ENCODE measurements at regions not wholly inside any gene's neighbourhood (a gene's known extent, or its start where the extent isn't known, plus 50 kb on each side); places are given as distances from the start of the nearest gene placed in this dataset.

GRCh38 chr3:118408431-118408830, 626.2 kb downstream of the IGSF11 start:
- DNase-seq, result no peak

DNA sequence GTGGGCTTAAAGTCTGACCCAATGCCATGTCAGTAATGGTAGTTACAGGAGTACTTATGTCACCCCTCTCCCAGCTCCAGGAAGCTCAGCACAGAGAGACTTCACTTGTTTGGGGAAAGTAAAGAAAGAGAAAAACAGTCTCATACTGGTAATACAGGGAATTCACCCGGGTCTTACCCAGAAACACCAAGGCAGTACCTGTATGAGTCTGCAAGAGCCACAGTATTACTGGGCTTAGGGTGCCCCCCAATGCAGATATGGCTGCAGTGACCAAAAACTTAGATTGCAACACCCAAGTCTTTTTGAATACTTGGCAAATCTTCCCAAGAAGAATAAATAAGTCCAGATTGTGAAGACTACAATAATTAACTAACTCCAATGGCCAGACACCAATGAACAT, 622.1 kb downstream of the IGSF11 start:
- DNase-seq, result no peak

DNA sequence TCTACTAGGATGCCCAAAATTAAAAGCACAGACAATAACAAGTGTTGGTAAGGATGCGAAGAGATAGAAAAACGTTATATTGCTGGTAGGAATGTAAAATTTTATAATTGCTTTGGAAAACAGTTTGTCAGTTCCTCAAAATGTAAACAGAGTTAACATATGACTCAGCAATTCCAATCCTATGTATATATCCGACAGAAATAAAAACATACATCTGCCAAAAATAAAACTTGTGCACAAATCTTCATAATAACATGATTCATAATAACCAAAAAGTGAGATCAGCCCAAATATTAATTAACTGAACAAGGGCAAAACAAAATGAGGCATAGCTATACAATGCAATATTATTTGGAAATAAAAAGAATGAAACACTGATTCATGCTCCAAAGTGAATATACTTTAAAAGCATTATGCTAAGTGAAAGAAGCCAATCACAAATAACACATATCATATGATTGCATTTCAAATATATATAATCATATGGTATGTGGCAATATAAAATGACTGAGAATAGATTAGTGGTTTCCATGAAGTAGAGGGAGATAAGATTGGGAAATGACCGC, 609.3 kb downstream of the IGSF11 start:
- no peak for DNase-seq

DNA sequence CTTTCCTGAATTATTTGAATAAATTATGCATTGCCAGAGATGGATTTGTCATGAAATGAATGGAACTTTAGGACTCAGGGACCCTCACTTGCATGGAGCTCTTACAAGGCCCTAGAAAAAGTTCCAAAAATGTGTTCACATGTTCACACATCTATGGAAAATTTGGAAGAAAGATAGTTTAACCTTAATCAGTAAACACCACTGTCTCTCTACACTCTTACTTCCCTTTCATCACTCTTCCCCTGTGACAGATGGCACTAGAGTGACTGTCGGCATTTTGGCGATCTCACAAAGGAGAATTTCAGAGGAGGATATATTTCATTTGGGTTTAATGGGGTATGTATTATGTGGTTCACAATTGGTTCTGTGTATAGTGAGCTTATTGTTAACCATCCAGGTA, 600.8 kb downstream of the IGSF11 start:
- no peak for DNase-seq

DNA sequence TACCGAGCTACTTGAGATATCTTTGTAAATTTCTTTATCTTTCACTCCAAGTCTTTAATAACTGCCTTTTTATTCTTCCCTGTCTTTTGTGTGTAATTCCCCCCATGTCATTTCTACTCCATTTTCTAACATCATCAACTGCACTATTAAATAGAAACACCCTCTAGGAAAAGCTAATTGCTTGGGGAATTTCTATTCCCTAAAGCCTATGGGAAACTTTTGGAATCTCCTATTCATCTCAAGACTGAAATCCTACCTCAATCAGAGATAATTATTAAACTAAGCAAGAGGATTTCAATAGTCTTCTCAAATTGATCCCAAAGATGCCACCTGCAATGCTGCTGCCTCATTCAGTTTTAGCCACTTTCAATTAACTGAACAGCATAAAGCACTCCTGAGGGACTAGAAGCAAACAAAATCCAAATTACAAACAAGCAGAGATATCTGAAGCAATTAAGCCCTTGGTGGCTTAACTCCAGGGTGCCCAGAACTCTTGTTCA, 598.7 kb downstream of the IGSF11 start:
- DNase-seq, result no peak

- no peak for DNase-seq
These were observed 597.9 kb downstream of the IGSF11 start for GRCh38 chr3:118436697-118437262.

DNA sequence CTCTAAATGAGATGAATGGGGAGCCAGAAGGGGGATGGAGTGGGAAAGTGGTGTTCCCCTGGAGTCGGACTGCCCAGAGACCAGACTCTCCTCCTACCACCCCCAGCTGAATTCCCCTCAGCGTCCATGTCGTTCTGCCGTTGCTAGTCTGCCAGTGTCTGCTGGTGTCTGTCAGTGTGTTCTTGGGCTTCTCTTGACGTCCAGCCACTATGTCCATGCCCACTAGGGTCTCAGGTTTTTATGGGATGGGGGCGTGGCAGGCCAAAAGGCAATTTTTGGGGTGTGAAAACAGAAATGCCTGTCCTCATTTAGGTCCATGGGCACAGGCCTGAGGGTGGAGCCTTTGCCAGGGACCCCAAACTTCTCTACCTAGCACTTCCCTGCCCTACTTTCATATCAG, 589.6 kb downstream of the IGSF11 start:
- no peak for DNase-seq

- no peak for DNase-seq
These were observed 587.3 kb downstream of the IGSF11 start for GRCh38 chr3:118447339-118447738.

DNA sequence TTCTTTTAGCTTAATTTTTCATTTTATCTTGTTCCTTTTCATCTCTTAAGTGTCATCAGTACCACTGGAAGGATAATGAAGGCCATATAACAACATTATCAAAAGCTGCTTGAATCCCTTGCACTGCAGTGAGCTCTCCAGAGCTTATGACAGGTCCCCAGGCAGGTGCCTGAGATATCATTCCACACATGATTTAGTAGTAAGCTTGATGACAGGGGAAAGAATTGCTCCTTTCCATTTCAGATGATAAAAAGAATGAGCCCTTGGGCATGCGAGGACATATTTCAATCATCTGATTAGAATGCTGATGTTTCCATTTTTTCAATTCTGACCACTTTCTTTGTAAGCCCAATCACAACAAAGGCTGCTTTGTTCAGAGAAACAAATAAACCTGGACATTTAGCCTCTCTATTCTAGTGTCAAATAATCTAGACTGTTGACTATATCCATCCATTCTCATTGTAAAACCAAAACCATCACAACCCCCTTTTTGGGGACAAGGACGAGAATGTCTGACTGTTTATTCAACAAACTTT, 567.8 kb downstream of the IGSF11 start:
- DNase-seq, result no peak

GRCh38 chr3:118468801-118469200, 565.8 kb downstream of the IGSF11 start:
- no peak for DNase-seq

GRCh38 chr3:118472586-118472985, 562.1 kb downstream of the IGSF11 start:
- DNase-seq, result no peak

- DNase-seq, result no peak
These were observed 561.3 kb downstream of the IGSF11 start for GRCh38 chr3:118473343-118473742.

DNA sequence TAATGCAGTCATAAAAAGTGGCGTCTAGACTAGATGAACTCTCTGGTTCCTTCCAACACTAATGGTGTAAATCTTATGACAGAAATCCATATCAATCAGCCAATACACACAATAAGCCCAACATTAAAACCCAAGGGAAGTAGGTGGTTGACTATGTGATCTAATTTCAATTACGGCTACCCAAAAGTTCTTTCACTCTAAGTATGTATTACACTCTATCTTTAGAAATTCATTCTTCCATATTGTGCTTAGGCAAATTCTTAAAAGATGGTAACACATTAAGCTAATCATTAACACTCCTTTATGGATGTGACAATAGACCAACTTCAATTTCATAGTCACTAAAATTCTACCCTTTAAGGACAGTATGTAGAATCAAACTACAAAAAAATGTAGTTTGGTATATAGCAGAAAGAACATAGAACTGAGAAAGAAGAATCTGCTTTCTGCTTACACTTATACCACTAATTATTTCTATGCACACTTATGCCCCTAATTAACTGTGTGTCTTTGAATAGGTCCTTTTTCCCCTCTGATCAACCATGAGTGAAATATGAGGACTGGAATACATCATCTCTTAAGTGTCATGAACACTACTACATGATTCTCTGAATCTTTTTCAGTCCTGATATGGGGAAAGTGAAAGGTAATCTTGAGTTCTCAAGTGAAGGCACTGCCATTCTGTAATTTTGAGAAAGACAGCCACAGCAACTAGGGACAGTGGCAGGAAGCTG, 557.6 kb downstream of the IGSF11 start:
- no peak for DNase-seq

DNA sequence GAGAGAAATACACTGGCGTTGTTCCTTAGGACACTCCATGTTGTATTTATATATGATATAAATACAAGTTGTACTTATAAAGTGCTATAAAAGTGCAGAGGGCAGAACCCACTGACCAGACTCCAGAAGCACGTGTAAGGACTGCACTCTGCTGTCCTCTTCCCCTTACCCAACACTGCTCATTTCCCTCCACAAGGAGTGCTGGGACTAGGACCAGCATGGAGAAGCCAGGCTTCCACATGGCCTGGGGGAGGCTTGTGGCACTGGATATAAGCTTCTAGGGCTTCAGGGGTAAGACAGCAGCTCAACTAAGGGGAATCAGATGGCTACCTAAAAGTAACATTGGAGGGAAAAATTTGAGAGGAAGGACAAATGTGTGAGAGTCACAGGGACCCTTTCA, 556.9 kb downstream of the IGSF11 start:
- DNase-seq, result no peak

DNA sequence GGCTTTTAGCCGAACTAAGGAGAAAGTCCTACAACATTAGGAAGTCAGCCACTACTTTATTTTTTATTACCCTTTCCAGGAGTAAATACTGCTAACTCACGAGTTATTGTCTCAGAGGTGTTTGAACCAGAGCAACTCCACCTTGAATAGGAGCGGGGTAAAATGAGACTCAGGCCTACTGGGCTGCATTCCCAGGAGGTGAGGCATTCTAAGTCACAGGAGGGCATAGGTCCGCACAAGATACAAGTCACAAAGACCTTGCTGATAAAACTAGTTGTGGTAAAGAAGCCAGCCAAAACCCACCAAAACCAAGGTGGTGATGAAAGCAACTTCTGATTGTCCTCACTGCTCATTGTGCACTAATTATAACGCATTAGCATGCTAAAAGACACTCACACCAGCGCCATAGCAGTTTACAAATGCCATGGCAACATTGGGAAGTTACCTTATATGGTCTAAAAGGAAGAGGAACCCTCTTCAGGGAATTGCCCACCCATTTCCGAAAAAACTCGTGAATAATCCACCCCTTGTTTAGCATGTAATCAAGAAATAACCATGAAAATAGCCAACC, 555.9 kb downstream of the IGSF11 start:
- DNase-seq, result no peak

- DNase-seq, result no peak
These were observed 555.3 kb downstream of the IGSF11 start for GRCh38 chr3:118479376-118479775.

DNA sequence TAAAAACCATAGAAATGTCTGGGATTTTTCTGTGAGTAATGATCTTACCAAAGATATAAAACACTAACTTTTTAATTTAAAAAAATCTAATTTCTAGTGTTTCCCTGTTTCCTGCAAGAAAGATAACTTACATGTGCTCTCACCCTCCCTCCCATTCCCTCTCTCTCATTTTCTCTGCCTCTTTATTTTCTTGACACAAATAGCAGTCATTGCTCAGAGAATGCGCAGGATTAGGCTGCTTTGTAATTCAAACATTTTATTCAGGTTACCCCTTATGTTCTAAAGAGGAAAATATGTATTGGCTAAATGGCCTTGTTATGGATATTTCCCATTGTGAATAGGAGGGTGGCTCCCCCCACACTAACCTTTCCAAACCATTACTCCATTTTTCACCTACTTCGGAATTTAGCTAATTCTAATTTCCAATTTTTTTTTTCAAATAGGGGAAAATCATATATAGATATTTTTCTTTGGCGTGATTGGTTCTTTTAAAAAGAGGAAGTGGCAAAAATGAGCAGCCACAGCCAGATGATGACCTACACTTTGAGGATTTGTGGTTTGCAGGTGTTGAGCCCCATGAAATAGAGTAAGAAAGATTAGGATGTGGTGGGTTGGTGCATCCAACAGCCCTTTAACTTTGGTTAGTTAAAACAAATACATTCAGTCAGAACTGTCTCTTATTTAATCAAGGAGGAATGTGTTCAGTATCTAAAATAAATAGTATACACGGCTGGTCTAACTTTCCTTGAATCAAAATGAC, 554.4 kb downstream of the IGSF11 start:
- DNase-seq, result no peak

- no peak for DNase-seq
These were observed 549.0 kb downstream of the IGSF11 start for GRCh38 chr3:118485693-118486092.

GRCh38 chr3:118487734-118488133, 546.9 kb downstream of the IGSF11 start:
- no peak for DNase-seq

DNA sequence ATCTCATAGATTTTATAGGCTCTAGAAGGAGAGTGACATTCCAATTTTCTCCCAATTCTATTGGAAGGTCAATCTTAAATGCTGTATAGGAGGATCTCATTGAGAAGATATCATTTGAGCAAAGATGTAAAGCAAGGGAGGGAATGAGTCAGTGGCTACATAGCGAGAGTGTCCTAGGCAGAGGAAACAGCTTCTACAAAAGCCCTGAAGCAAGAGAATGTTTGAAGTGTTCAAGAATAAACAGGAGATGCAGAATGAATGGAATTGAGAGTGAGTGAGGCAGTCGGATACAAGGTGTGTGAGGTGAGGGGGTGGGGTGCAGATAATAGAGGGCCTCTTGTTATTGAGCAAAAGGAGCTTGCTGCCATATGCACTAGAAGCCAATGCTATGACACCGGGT, 545.9 kb downstream of the IGSF11 start:
- no peak for DNase-seq

- no peak for DNase-seq
These were observed 539.4 kb downstream of the IGSF11 start for GRCh38 chr3:118495206-118495605.

GRCh38 chr3:118497274-118497673, 537.4 kb downstream of the IGSF11 start:
- DNase-seq, result no peak

DNA sequence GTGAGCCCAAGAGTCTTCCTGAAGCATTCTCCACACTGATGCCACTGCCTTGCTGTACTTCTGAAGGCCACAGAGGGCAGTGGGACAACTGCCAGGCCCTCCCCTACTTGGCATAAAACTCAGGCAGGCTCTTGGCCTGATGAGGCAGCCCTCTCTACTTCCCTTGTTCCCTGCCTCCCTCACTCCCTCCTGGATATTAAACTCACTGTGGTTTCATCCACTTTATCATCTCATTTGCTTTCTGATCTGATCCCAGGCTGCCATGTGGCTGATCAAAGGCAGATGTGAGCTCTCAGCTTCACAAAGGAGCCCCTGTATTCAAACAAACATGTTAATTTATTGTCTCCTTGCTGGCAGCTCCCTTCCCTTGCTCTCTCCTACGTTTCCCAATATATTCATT, 533.5 kb downstream of the IGSF11 start:
- DNase-seq, result no peak
